Neuronal stem cell (in vitro differentiated cells): ENCODE measurements at regions not wholly inside any gene's neighbourhood (a gene's known extent, or its start where the extent isn't known, plus 50 kb on each side); places are given as distances from the start of the nearest gene placed in this dataset.
"Not testable (repeated sequence)": the region's sequence is repeated elsewhere in the genome, so short reads cannot be mapped to it uniquely, and the experiment has no call there.

ENCODE experiments used
- DNase-seq: peaks from one replicate; pipeline ENCODE4 v3.0.0-alpha.2; 2013; ENCODE audit warnings: low spot score
- H2AFZ ChIP-seq: one replicate; pipeline ENCODE4 v1.6.1; 2013; ENCODE audit warnings: mild to moderate bottlenecking, low read length, inconsistent platforms
- H2AK5ac ChIP-seq: 2 replicates; pipeline ENCODE4 v1.6.1; 2013; ENCODE audit warnings: low read depth, mild to moderate bottlenecking, inconsistent platforms, low read length, moderate library complexity, mixed read lengths
- H2BK120ac ChIP-seq: 2 replicates; pipeline ENCODE4 v1.6.1; 2013; ENCODE audit warnings: low read depth, mild to moderate bottlenecking, inconsistent platforms, low read length, moderate library complexity, mixed read lengths
- H2BK12ac ChIP-seq: one replicate; pipeline ENCODE4 v1.6.1; 2013; ENCODE audit warnings: low read length, inconsistent platforms
- H2BK15ac ChIP-seq: 2 replicates; pipeline ENCODE4 v1.6.1; 2013; ENCODE audit warnings: mild to moderate bottlenecking, low read length, inconsistent platforms, mixed read lengths
- H2BK5ac ChIP-seq: one replicate; pipeline ENCODE4 v1.6.1; 2013; ENCODE audit warnings: inconsistent platforms, mild to moderate bottlenecking, low read length, moderate library complexity
- H3K14ac ChIP-seq: one replicate; pipeline ENCODE4 v1.6.1; 2013; ENCODE audit warnings: low read length, inconsistent platforms
- H3K18ac ChIP-seq: 2 replicates; pipeline ENCODE4 v1.6.1; 2013; ENCODE audit warnings: low read length, inconsistent platforms
- H3K23ac ChIP-seq: 2 replicates; pipeline ENCODE4 v1.6.1; 2013; ENCODE audit warnings: low read depth, mild to moderate bottlenecking, mixed read lengths, low read length, inconsistent platforms; ENCODE audit not compliant: poor library complexity
- H3K27ac ChIP-seq: replicated peaks from 3 replicates; pipeline ENCODE4 v1.5.1; 2013; ENCODE audit warnings: low read length, inconsistent platforms
- H3K27me3 ChIP-seq, 3 experiments: 2 replicates each; pipeline ENCODE4 v1.6.1; 2013; ENCODE audit warnings: low read length in 3 of 3, mild to moderate bottlenecking in 2 of 3, inconsistent platforms in 1 of 3, low read depth in 1 of 3, mixed read lengths in 1 of 3, moderate library complexity in 1 of 3; ENCODE audit not compliant: control insufficient read depth in 3 of 3, insufficient read depth in 3 of 3
- H3K36me3 ChIP-seq, 2 donors: replicated peaks in 1 of 2; 2 replicates each; pipeline ENCODE4 v1.6.1; 2013; ENCODE audit warnings: low read length in 2 of 2; ENCODE audit not compliant: control insufficient read depth in 2 of 2, insufficient read depth in 2 of 2
- H3K4ac ChIP-seq: 2 replicates; pipeline ENCODE4 v1.6.1; 2013; ENCODE audit warnings: inconsistent platforms, mild to moderate bottlenecking, low read length, moderate library complexity
- H3K4me1 ChIP-seq, 2 donors: 1 replicate in 1 of 2; 2 replicates in 1 of 2; pipeline ENCODE4 v1.6.1; 2013; ENCODE audit warnings: low read length in 2 of 2, low read depth in 1 of 2; ENCODE audit not compliant: control insufficient read depth in 2 of 2, insufficient read depth in 1 of 2
- H3K4me2 ChIP-seq: one replicate; pipeline ENCODE4 v1.6.1; 2013; ENCODE audit warnings: mild to moderate bottlenecking, low read length, inconsistent platforms; ENCODE audit not compliant: insufficient read depth, poor library complexity, severe bottlenecking
- H3K4me3 ChIP-seq, 2 donors: 2 replicates each; pipeline ENCODE4 v1.5.1; 2013; ENCODE audit warnings: low read length in 2 of 2, mild to moderate bottlenecking in 2 of 2, inconsistent platforms in 1 of 2, moderate library complexity in 1 of 2
- H3K79me1 ChIP-seq: one replicate; pipeline ENCODE4 v1.6.1; 2013; ENCODE audit warnings: low read depth, mild to moderate bottlenecking, inconsistent platforms, low read length, moderate library complexity
- H3K9ac ChIP-seq: one replicate; pipeline ENCODE4 v1.6.1; 2013; ENCODE audit warnings: mild to moderate bottlenecking, low read depth, low read length, inconsistent platforms; ENCODE audit not compliant: poor library complexity
- H3K9me3 ChIP-seq, 2 donors: replicated peaks in 1 of 2; 2 replicates each; pipeline versions ENCODE3 to v1.6.1; 2013; ENCODE audit warnings: low read length in 2 of 2, mild to moderate bottlenecking in 2 of 2, inconsistent platforms in 1 of 2, low read depth in 1 of 2, mixed read lengths in 1 of 2, moderate library complexity in 1 of 2; ENCODE audit not compliant: control insufficient read depth in 2 of 2, insufficient read depth in 1 of 2
- H4K8ac ChIP-seq: one replicate; pipeline ENCODE4 v1.6.1; 2013; ENCODE audit warnings: low read depth, mild to moderate bottlenecking, inconsistent platforms, low read length, moderate library complexity
- H4K91ac ChIP-seq: one replicate; pipeline ENCODE4 v1.6.1; 2013; ENCODE audit warnings: low read length, low read depth, mild to moderate bottlenecking, inconsistent platforms; ENCODE audit not compliant: poor library complexity
- WGBS, 2 donors: extraction: QIAGEN DNeasy Blood & Tissue Kit; methylation state at CpG; one replicate each; pipeline ENCODE4 v1.1.7; 2013; ENCODE audit warnings: missing lambda C conversion rate in 2 of 2, mixed read lengths in 1 of 2; ENCODE audit not compliant: insufficient read length in 2 of 2, insufficient replicate concordance in 1 of 2; ENCODE audit errors: extremely low coverage in 2 of 2; 5-methylcytosine and 5-hydroxymethylcytosine counted together

DNA sequence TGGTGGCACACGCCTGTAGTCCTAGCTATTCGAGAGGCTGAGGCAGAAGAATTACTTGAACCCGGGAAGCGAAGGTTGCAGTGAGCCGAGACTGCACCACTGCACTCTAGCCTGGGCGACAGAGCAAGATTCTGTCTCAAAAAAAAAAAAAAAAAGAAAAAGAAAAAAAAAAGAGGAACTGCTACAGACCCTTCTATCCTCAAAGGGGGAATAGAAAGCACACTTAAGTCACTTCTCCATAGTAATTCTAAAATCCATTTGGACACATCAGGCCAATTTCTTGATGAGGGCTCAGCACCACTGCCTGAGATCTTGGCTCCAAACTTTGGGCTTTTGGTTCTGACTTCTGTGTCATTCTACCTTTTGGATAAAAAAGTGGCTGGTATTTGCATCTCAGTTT lies 694.6 kb downstream of the MTRR start:
- H2BK15ac ChIP-seq, H3K27me3 ChIP-seq, H3K9me3 ChIP-seq, H3K4me2 ChIP-seq, H2BK120ac ChIP-seq, H2AFZ ChIP-seq, H3K9ac ChIP-seq, H2BK5ac ChIP-seq, H3K79me1 ChIP-seq, H3K4ac ChIP-seq, H3K23ac ChIP-seq, H3K18ac ChIP-seq, H3K27ac ChIP-seq, H3K14ac ChIP-seq, H2AK5ac ChIP-seq, H2BK12ac ChIP-seq, H3K4me1 ChIP-seq, H4K8ac ChIP-seq, H4K91ac ChIP-seq, H3K4me3 ChIP-seq, H3K36me3 ChIP-seq, DNase-seq: not testable (repeated sequence)
- no CpG with 5 or more reads among the region's 6 CpGs for WGBS, 2 donors

DNA sequence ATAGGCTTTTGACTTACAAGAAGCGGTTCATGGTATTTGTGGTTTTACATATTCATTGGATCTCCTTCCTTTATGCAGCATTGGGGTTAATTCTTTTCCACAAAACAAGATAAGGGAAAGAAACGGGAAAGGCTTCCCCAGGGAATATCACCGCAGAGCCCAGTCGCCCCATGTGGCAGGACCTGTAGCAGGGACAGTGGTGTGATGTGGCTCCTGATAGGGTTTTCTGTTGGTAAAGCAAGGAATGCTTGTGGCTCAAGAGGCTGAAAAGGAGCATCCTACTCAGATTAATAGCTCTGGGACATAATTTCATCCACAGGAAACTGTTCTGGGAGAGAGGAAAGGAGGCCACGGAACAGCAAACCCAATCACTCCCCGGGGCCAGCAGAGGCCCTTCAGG lies 699.9 kb downstream of the MTRR start:
- H3K18ac ChIP-seq = no peak overlapping the region
- H3K27ac ChIP-seq = no peak overlapping the region
- no peak overlapping the region for H4K8ac ChIP-seq
- no peak overlapping the region for H3K14ac ChIP-seq
- H4K91ac ChIP-seq = no peak overlapping the region
- no CpG with 5 or more reads among the region's 6 CpGs for WGBS, 2 donors
- H3K23ac ChIP-seq = no peak overlapping the region
- no peak overlapping the region for H2AK5ac ChIP-seq
- H3K79me1 ChIP-seq = no peaks in the 10 kb centered on the region
- H3K4me1 ChIP-seq = no peaks in the 10 kb centered on the region
- no peak overlapping the region for H2BK15ac ChIP-seq
- no peak overlapping the region for H3K4me2 ChIP-seq
- no peaks in the 10 kb centered on the region for H3K9me3 ChIP-seq
- no peaks in the 10 kb centered on the region for H3K36me3 ChIP-seq
- H2BK5ac ChIP-seq = no peak overlapping the region
- H2BK120ac ChIP-seq = no peak overlapping the region
- H3K4me3 ChIP-seq = no peak overlapping the region
- H3K9ac ChIP-seq = no peak overlapping the region
- H2AFZ ChIP-seq = no peak overlapping the region
- H2BK12ac ChIP-seq = no peak overlapping the region
- H3K4ac ChIP-seq = no peak overlapping the region
- no peak for DNase-seq
- H3K27me3 ChIP-seq = no peaks in the 10 kb centered on the region

DNA sequence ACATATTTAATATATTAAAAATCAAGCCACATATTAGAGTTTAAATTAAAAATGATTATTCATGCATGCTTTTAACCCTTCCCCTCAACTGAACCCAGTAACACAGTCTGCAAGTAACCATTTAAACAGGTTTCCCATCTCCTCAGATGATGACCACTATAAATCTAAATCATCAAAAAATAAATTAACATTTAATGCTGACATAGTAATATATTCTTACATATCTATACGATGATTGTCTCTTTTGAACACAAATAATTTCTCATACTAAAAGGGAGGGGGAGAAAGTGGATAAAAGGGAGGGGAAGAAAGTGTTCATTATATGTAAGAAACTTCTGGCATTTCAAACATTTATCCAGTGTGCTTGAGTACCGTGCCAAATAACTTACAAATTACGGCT lies 701.6 kb downstream of the MTRR start:
- Histone ChIP-seq H2AK5ac (no peak overlapping the region), H4K8ac (no peak overlapping the region), H3K36me3 (no peaks in the 10 kb centered on the region), H3K14ac (no peak overlapping the region), H3K4me2 (no peak overlapping the region), H3K79me1 (no peaks in the 10 kb centered on the region), H3K18ac (no peak overlapping the region), H3K9me3 (no peaks in the 10 kb centered on the region), H2BK12ac (no peak overlapping the region), H2BK120ac (no peak overlapping the region), H2BK5ac (no peak overlapping the region), H2AFZ (no peak overlapping the region), H3K4ac (no peak overlapping the region), H3K4me3 (no peak overlapping the region), H2BK15ac (no peak overlapping the region), H4K91ac (no peak overlapping the region), H3K9ac (no peak overlapping the region), H3K23ac (no peak overlapping the region), H3K27ac (no peak overlapping the region), H3K27me3 (no peaks in the 10 kb centered on the region), H3K4me1 (no peaks in the 10 kb centered on the region)
- WGBS, 2 donors = no CpG with 5 or more reads among the region's 3 CpGs
- no peak for DNase-seq

DNA sequence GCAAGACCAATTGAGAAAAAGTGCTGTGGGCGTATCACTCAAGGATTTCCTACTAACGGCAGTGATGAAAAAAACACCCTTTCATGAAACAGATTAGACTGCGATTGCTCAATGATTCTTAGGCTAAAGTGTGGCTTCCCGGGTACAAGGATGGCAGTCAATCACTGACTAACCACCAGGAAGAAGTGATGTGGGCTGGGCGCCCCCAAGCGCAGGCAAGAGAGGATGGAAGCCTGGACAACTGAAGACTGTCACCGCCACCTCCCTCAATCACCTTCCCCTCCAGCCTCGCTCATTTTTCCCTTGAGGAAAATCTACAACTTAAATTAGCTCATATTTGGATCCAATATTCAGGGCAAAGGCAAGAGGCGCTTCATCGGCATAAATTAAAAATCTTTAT lies 707.2 kb downstream of the MTRR start:
- Histone ChIP-seq H2AK5ac (no peak overlapping the region), H2BK120ac (no peak overlapping the region), H2BK12ac (no peak overlapping the region), H3K4me2 (no peak overlapping the region), H2AFZ (no peak overlapping the region), H3K4ac (no peak overlapping the region), H3K4me3 (no peak overlapping the region), H3K27ac (no peak overlapping the region), H3K9ac (no peak overlapping the region), H3K79me1 (no peaks in the 10 kb centered on the region), H3K27me3 (no peaks in the 10 kb centered on the region), H3K18ac (no peak overlapping the region), H2BK15ac (no peak overlapping the region), H3K9me3 (no peaks in the 10 kb centered on the region), H3K4me1 (no peaks in the 10 kb centered on the region), H2BK5ac (no peak overlapping the region), H3K36me3 (no peaks in the 10 kb centered on the region), H3K23ac (no peak overlapping the region), H4K91ac (no peak overlapping the region), H4K8ac (no peak overlapping the region), H3K14ac (no peak overlapping the region)
- no CpG with 5 or more reads among the region's 10 CpGs for WGBS, 2 donors
- DNase-seq = no peak
